HCT116 (cell line): ENCODE measurements at regions not wholly inside any gene's neighbourhood (a gene's known extent, or its start where the extent isn't known, plus 50 kb on each side); places are given as distances from the start of the nearest gene placed in this dataset.

Experiments
- ATAC-seq: fragments of 200-7000 bp; cut with Tn5 transposase; 2 replicates; pipeline ENCODE4 v1.9.1; 2020; ENCODE audit warnings: mild to moderate bottlenecking, moderate library complexity
- BruUV-seq: library from RNA; stranded (reverse); fragments of 400-500 nt; replicated peaks from 2 replicates; lab custom pipeline; 2021; lab: Mats Ljungman, UMichigan
- CTCF ChIA-PET: fragments of 300-600 bp; sonication (Branson Sonifier 250); formaldehyde crosslinking; loops from one replicate; lab custom pipeline; 2021; ENCODE audit warnings: antibody characterized with exemption; lab: Charles Lee
- POLR2A ChIA-PET: fragments of 300-600, 350-600 bp; sonication (Branson Sonifier 250); formaldehyde crosslinking; loops from one replicate; lab custom pipeline; 2021; ENCODE audit warnings: antibody characterized with exemption; lab: Charles Lee
- RAD21 ChIA-PET, 2 experiments: fragments of 300-600 bp; sonication (Branson Sonifier 250); formaldehyde crosslinking; loops; one replicate each; lab custom pipeline; 2023; ENCODE audit warnings: low total read pairs in 2 of 2; ENCODE audit not compliant: uncharacterized antibody in 2 of 2, unreplicated experiment in 2 of 2, low non-redundant PET in 1 of 2; lab: Charles Lee
- DNase-seq: peaks from one replicate; pipeline ENCODE4 v3.0.0-alpha.2; 2010; ENCODE audit warnings: low read depth, low spot score
- H2AFZ ChIP-seq: fragments of 200-600 bp; shearing (Covaris generic), sonication (generic); 2 replicates; pipeline ENCODE4 v1.6.1; 2017; ENCODE audit warnings: low read depth, mixed run types, mixed read lengths, antibody characterized with exemption, low read length; ENCODE audit not compliant: poor library complexity, severe bottlenecking
- H3K27ac ChIP-seq: 2 replicates; pipeline ENCODE4 v1.5.1; 2012; ENCODE audit warnings: low read depth, low read length
- H3K27me3 ChIP-seq: fragments of 200-600 bp; sonication (generic); 2 replicates; pipeline ENCODE4 v1.6.1; 2016; ENCODE audit warnings: mixed run types, low read length, mixed read lengths; ENCODE audit not compliant: insufficient read depth
- H3K36me3 ChIP-seq, 2 experiments: fragments of 200-500 bp in 1 of 2; fragments of 200-600 bp in 1 of 2; sonication (Bioruptor generic) in 1 of 2; sonication (generic) in 1 of 2; 2 replicates each; pipeline versions ENCODE4 v1.5.1 to v1.6.1; 2014 to 2016; ENCODE audit warnings: low read length in 2 of 2, inconsistent platforms in 1 of 2, mixed read lengths in 1 of 2, mixed run types in 1 of 2; ENCODE audit not compliant: insufficient read depth in 2 of 2, control insufficient read depth in 1 of 2
- H3K4me1 ChIP-seq, 2 experiments: fragments of 200-600 bp in 1 of 2; sonication (generic) in 1 of 2; 2 replicates each; pipeline versions ENCODE4 v1.5.1 to v1.6.1; 2012 to 2017; ENCODE audit warnings: low read length in 2 of 2, inconsistent platforms in 1 of 2, mild to moderate bottlenecking in 1 of 2, mixed read lengths in 1 of 2, mixed run types in 1 of 2, moderate library complexity in 1 of 2; ENCODE audit not compliant: insufficient read depth in 2 of 2, control insufficient read depth in 1 of 2
- H3K4me2 ChIP-seq: fragments of 200-600 bp; sonication (generic); 2 replicates; pipeline ENCODE4 v1.6.1; 2017; ENCODE audit warnings: mixed run types, low read length, mixed read lengths
- H3K4me3 ChIP-seq, 2 experiments: fragments of 200-600 bp in 1 of 2; sonication (generic) in 1 of 2; replicated peaks in 1 of 2; 2 replicates each; pipeline ENCODE4 v1.5.1; 2011 to 2016; ENCODE audit warnings: low read length in 2 of 2, control low read depth in 1 of 2, low read depth in 1 of 2, mild to moderate bottlenecking in 1 of 2, mixed read lengths in 1 of 2, mixed run types in 1 of 2
- H3K79me2 ChIP-seq: fragments of 200-600 bp; sonication (generic); 2 replicates; pipeline ENCODE4 v1.6.1; 2017; ENCODE audit warnings: mild to moderate bottlenecking, mixed run types, low read length, moderate library complexity, mixed read lengths; ENCODE audit not compliant: insufficient read depth
- H3K9ac ChIP-seq: fragments of 200-600 bp; sonication (generic); 2 replicates; pipeline ENCODE4 v1.6.1; 2016; ENCODE audit warnings: low read length, mixed read lengths
- H3K9me2 ChIP-seq: fragments of 200-600 bp; sonication (generic), shearing (Covaris generic); 2 replicates; pipeline ENCODE4 v1.6.1; 2017; ENCODE audit warnings: mixed run types, mild to moderate bottlenecking, moderate library complexity; ENCODE audit not compliant: insufficient read depth
- H3K9me3 ChIP-seq, 2 experiments: fragments of 200-500 bp in 1 of 2; fragments of 200-600 bp in 1 of 2; sonication (Bioruptor generic) in 1 of 2; sonication (generic) in 1 of 2; 2 replicates each; pipeline ENCODE4 v1.6.1; 2014 to 2017; ENCODE audit warnings: low read length in 2 of 2, mixed read lengths in 2 of 2, inconsistent platforms in 1 of 2, low read depth in 1 of 2, mild to moderate bottlenecking in 1 of 2, mixed run types in 1 of 2, moderate library complexity in 1 of 2; ENCODE audit not compliant: control insufficient read depth in 1 of 2, insufficient read depth in 1 of 2
- H4K20me1 ChIP-seq: fragments of 200-600 bp; sonication (generic), shearing (Covaris generic); 2 replicates; pipeline ENCODE4 v1.6.1; 2017; ENCODE audit warnings: mixed run types, mild to moderate bottlenecking, moderate library complexity; ENCODE audit not compliant: insufficient read depth
- CBX3 ChIP-seq: IDR thresholded peaks from 2 replicates; pipeline ENCODE4 v1.6.1; 2012; ENCODE audit warnings: low read depth
- CEBPB ChIP-seq: IDR thresholded peaks from 2 replicates; pipeline ENCODE4 v1.6.1; 2012; ENCODE audit warnings: low read depth
- EGR1 ChIP-seq: IDR thresholded peaks from 2 replicates; pipeline ENCODE4 v1.6.1; 2012; ENCODE audit warnings: low read depth
- ELF1 ChIP-seq: IDR thresholded peaks from 2 replicates; pipeline ENCODE4 v1.6.1; 2012; ENCODE audit warnings: low read depth, borderline replicate concordance
- EZH2 ChIP-seq: fragments of 200-600 bp; sonication (generic); IDR thresholded peaks from 2 replicates; pipeline ENCODE4 v1.6.1; 2017; ENCODE audit warnings: antibody characterized with exemption, mixed run types
- EZH2phosphoT487 ChIP-seq: fragments of 200-600 bp; IDR thresholded peaks from 2 replicates; pipeline ENCODE4 v1.6.1; 2018; ENCODE audit warnings: antibody characterized with exemption, borderline replicate concordance
- FOSL1 ChIP-seq: IDR thresholded peaks from 2 replicates; pipeline ENCODE4 v1.6.1; 2012; ENCODE audit warnings: low read depth
- JUND ChIP-seq: IDR thresholded peaks from 2 replicates; pipeline ENCODE4 v1.6.1; 2012
- POLR2AphosphoS5 ChIP-seq: IDR thresholded peaks from 2 replicates; pipeline ENCODE4 v1.6.1; 2011; ENCODE audit warnings: mild to moderate bottlenecking, low read depth, low read length, moderate library complexity
- RAD21 ChIP-seq: IDR thresholded peaks from 2 replicates; pipeline ENCODE4 v1.6.1; 2012; ENCODE audit warnings: low read depth, mild to moderate bottlenecking
- SIN3A ChIP-seq: IDR thresholded peaks from 2 replicates; pipeline ENCODE4 v1.6.1; 2012; ENCODE audit warnings: low read depth
- SP1 ChIP-seq: IDR thresholded peaks from 2 replicates; pipeline ENCODE4 v1.6.1; 2012; ENCODE audit warnings: low read depth
- TCF7L2 ChIP-seq: IDR thresholded peaks from 2 replicates; pipeline ENCODE4 v1.7.0; 2011; ENCODE audit warnings: borderline replicate concordance, inconsistent platforms; ENCODE audit not compliant: insufficient read depth, insufficient read length; ENCODE audit errors: extremely low read depth
- YY1 ChIP-seq: IDR thresholded peaks from 2 replicates; pipeline ENCODE4 v1.6.1; 2011; ENCODE audit warnings: low read length, low read depth, moderate library complexity, mild to moderate bottlenecking; ENCODE audit not compliant: insufficient replicate concordance; ENCODE audit errors: extremely low read depth
- ZFX ChIP-seq: fragments of 450-650 bp; IDR thresholded peaks from 2 replicates; pipeline ENCODE4 v1.6.1; 2017
- ZNF274 ChIP-seq: fragments of 200-500 bp; sonication (Bioruptor generic); IDR thresholded peaks from 2 replicates; pipeline ENCODE4 v1.6.1; 2014; ENCODE audit warnings: mild to moderate bottlenecking, low read depth, low read length, inconsistent platforms
- intact Hi-C: fragments of 100-400 bp; cut with micrococcal nuclease; formaldehyde crosslinking; loops from 2 replicates; pipeline ENCODE4 v1.10.0; 2022
- TF ChIP-seq, protein P1 (sequence below): IDR thresholded peaks from 2 replicates; pipeline ENCODE4 v1.6.1; 2012
- TF ChIP-seq, protein P2 (sequence below), 3 experiments: fragments of 200-600 bp in 1 of 3; sonication (generic) in 1 of 3; IDR thresholded peaks in 2 of 3; conservative IDR thresholded peaks in 1 of 3; 2 replicates each; pipeline ENCODE4 v1.5.1; 2012 to 2017; ENCODE audit warnings: low read depth in 2 of 3, low read length in 2 of 3, antibody characterized with exemption in 1 of 3, borderline replicate concordance in 1 of 3, control low read depth in 1 of 3, mild to moderate bottlenecking in 1 of 3, mixed read lengths in 1 of 3, mixed run types in 1 of 3, moderate library complexity in 1 of 3; ENCODE audit not compliant: insufficient read depth in 1 of 3
- TF ChIP-seq, protein P3 (sequence below): IDR thresholded peaks from 2 replicates; pipeline ENCODE4 v1.6.1; 2012; ENCODE audit warnings: low read depth
- TF ChIP-seq, protein P4 (sequence below): IDR thresholded peaks from 2 replicates; pipeline ENCODE4 v1.6.1; 2012

DNA sequence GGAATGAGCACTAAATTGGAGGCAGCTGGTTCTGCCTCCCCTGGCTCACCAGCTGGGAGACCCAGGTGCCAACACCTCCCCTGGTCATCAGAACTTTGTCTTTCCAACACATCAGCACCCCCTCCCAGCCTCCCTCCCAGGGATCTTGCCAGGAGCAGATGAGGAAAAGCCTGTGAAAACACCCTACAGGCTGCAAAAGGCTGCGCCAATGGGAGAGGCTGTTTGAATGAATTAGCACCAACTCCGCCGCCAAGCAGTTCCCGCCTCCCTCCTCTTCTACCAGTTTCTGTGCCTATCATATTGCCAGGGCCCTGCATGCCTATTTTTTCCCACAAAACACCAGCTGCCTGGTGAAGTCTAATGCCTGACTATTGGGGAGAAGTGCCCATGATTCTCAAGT is 137.0 kb downstream of the AIPL1 start:
- Histone ChIP-seq H3K9ac (no peak overlapping the region), H3K36me3 (no peaks in the 10 kb centered on the region), H4K20me1 (no peaks in the 10 kb centered on the region), H3K27ac (no peak overlapping the region), H3K4me3 (no peak overlapping the region), H3K4me2 (no peak overlapping the region), H3K27me3 (peaks cover 84% of the 10 kb centered on the region), H3K79me2 (no peaks in the 10 kb centered on the region), H3K9me2 (no peaks in the 10 kb centered on the region), H3K4me1 (no peaks in the 10 kb centered on the region), H2AFZ (no peak overlapping the region), H3K9me3 (no peaks in the 10 kb centered on the region)
- TF ChIP-seq YY1 (no peak), EZH2 (no peak), POLR2AphosphoS5 (no peak), EGR1 (no peak), CEBPB (no peak), ELF1 (no peak), FOSL1 (no peak), SIN3A (no peak), JUND (no peak), CBX3 (no peak), SP1 (no peak), ZNF274 (no peak), TCF7L2 (no peak), RAD21 (no peak), ZFX (no peak), EZH2phosphoT487 (no peak)
- TF ChIP-seq, protein P1, sequence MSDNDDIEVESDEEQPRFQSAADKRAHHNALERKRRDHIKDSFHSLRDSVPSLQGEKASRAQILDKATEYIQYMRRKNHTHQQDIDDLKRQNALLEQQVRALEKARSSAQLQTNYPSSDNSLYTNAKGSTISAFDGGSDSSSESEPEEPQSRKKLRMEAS = no peak
- TF ChIP-seq, protein P2, sequence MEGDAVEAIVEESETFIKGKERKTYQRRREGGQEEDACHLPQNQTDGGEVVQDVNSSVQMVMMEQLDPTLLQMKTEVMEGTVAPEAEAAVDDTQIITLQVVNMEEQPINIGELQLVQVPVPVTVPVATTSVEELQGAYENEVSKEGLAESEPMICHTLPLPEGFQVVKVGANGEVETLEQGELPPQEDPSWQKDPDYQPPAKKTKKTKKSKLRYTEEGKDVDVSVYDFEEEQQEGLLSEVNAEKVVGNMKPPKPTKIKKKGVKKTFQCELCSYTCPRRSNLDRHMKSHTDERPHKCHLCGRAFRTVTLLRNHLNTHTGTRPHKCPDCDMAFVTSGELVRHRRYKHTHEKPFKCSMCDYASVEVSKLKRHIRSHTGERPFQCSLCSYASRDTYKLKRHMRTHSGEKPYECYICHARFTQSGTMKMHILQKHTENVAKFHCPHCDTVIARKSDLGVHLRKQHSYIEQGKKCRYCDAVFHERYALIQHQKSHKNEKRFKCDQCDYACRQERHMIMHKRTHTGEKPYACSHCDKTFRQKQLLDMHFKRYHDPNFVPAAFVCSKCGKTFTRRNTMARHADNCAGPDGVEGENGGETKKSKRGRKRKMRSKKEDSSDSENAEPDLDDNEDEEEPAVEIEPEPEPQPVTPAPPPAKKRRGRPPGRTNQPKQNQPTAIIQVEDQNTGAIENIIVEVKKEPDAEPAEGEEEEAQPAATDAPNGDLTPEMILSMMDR (IDR thresholded peaks at IDR 0.05 in 2 of 3, conservative IDR thresholded peaks at IDR 0.05 in 1 of 3; ENCODE audit: borderline replicate concordance in 1 of 3, insufficient read depth in 1 of 3, low read depth in 2 of 3, low read length in 2 of 3) = no peak
- TF ChIP-seq, protein P3, sequence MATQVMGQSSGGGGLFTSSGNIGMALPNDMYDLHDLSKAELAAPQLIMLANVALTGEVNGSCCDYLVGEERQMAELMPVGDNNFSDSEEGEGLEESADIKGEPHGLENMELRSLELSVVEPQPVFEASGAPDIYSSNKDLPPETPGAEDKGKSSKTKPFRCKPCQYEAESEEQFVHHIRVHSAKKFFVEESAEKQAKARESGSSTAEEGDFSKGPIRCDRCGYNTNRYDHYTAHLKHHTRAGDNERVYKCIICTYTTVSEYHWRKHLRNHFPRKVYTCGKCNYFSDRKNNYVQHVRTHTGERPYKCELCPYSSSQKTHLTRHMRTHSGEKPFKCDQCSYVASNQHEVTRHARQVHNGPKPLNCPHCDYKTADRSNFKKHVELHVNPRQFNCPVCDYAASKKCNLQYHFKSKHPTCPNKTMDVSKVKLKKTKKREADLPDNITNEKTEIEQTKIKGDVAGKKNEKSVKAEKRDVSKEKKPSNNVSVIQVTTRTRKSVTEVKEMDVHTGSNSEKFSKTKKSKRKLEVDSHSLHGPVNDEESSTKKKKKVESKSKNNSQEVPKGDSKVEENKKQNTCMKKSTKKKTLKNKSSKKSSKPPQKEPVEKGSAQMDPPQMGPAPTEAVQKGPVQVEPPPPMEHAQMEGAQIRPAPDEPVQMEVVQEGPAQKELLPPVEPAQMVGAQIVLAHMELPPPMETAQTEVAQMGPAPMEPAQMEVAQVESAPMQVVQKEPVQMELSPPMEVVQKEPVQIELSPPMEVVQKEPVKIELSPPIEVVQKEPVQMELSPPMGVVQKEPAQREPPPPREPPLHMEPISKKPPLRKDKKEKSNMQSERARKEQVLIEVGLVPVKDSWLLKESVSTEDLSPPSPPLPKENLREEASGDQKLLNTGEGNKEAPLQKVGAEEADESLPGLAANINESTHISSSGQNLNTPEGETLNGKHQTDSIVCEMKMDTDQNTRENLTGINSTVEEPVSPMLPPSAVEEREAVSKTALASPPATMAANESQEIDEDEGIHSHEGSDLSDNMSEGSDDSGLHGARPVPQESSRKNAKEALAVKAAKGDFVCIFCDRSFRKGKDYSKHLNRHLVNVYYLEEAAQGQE = no peak
- TF ChIP-seq, protein P4, sequence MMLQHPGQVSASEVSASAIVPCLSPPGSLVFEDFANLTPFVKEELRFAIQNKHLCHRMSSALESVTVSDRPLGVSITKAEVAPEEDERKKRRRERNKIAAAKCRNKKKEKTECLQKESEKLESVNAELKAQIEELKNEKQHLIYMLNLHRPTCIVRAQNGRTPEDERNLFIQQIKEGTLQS = no peak
- DNase-seq = no peak
- ATAC-seq = no peak
- ChIA-PET RAD21 (no interaction called here), CTCF (interaction anchor here (0.6 kb wide), 1 partner anchor 111 kb away, joined by 3 read pairs; no protein-coding TSS in a partner anchor), POLR2A (no interaction called here)
- intact Hi-C loops = no loop called here
- BruUV-seq = no TSS peak
